Nephron progenitor cell (in vitro differentiated cells): ENCODE measurements at regions not wholly inside any gene's neighbourhood (a gene's known extent, or its start where the extent isn't known, plus 50 kb on each side); places are given as distances from the start of the nearest gene placed in this dataset.

Experiments used
- DNase-seq: peaks from one replicate; pipeline ENCODE4 v3.0.0; 2021
- H3K27ac Mint-ChIP-seq: 2 replicates; pipeline ENCODE4 v1.8.0; 2021; ENCODE audit warnings: mild to moderate bottlenecking, moderate library complexity, mixed read lengths
- H3K27me3 Mint-ChIP-seq: 2 replicates; pipeline ENCODE4 v1.8.0; 2021; ENCODE audit warnings: mild to moderate bottlenecking, low read depth, mixed read lengths; ENCODE audit not compliant: poor library complexity
- H3K36me3 Mint-ChIP-seq: 2 replicates; pipeline ENCODE4 v1.8.0; 2021; ENCODE audit warnings: low read depth, mixed read lengths
- H3K4me1 Mint-ChIP-seq: 2 replicates; pipeline ENCODE4 v1.8.0; 2021; ENCODE audit warnings: mixed read lengths
- H3K4me3 Mint-ChIP-seq: 2 replicates; pipeline ENCODE4 v1.8.0; 2021; ENCODE audit warnings: mild to moderate bottlenecking, moderate library complexity, mixed read lengths
- H3K9me3 Mint-ChIP-seq: 2 replicates; pipeline ENCODE4 v1.8.0; 2021; ENCODE audit warnings: mild to moderate bottlenecking, moderate library complexity, mixed read lengths
- TF ChIP-seq, protein P1 (sequence below): fragments of 200-600 bp; sonication (generic); IDR thresholded peaks from 2 replicates; pipeline ENCODE4 v1.5.0; 2021; ENCODE audit warnings: antibody characterized with exemption

DNA sequence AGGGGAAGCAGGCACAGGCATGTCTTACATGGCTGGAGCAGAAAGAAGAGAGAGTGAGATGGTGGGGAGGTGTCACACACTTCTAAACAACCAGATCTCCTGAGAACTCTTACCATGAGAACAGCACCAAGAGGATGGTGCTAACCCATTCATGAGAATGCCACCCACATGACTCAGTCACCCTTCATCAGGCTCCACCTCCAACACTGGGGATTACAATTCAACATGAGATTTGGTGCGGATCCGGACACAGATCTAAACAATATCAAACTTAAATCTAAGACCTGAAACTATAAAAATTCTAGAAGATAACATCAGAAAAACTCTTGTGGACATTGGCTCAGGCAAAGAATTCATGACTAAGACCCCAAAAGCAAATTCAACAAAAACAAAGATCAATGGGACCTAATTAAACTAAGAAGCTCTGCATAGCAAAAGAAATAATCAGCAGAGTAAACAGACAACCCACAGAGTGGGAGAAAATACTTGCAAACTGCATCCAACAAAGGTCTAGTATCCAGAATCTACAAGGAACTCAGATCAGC lies 65.4 kb downstream of the SPATA31C2 start:
- Mint-ChIP-seq H3K27me3 (peaks cover 12% of the 10 kb centered on the region), H3K9me3 (peaks cover 14% of the 10 kb centered on the region), H3K4me1 (peaks cover 31% of the 10 kb centered on the region), H3K27ac (no peak overlapping the region), H3K4me3 (no peak overlapping the region), H3K36me3 (peaks cover 5% of the 10 kb centered on the region)
- DNase-seq = no peak
- TF ChIP-seq, protein P1, sequence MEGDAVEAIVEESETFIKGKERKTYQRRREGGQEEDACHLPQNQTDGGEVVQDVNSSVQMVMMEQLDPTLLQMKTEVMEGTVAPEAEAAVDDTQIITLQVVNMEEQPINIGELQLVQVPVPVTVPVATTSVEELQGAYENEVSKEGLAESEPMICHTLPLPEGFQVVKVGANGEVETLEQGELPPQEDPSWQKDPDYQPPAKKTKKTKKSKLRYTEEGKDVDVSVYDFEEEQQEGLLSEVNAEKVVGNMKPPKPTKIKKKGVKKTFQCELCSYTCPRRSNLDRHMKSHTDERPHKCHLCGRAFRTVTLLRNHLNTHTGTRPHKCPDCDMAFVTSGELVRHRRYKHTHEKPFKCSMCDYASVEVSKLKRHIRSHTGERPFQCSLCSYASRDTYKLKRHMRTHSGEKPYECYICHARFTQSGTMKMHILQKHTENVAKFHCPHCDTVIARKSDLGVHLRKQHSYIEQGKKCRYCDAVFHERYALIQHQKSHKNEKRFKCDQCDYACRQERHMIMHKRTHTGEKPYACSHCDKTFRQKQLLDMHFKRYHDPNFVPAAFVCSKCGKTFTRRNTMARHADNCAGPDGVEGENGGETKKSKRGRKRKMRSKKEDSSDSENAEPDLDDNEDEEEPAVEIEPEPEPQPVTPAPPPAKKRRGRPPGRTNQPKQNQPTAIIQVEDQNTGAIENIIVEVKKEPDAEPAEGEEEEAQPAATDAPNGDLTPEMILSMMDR = no peak

DNA sequence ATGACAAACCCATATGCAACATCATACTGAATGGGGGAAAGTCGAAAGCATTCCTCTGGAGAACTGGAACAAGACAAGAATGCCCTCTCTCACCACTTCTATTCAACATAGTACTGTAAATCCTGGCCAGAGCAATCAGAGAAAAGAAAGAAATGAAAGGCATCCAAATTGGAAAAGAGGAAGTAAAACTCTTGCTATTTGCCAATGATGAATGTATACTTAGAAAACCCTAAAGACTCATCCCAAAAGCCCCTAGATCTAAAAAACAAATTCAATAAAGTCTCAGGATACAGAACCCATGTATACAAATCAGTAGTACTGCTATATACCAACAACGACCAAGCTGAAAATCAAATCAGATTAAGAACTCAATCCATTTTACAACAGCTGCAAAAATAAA lies 66.9 kb downstream of the SPATA31C2 start:
- peaks cover 5% of the 10 kb centered on the region for H3K36me3 Mint-ChIP-seq
- peaks cover 17% of the 10 kb centered on the region for H3K4me1 Mint-ChIP-seq
- peaks cover 14% of the 10 kb centered on the region for H3K9me3 Mint-ChIP-seq
- no peak for DNase-seq
- H3K27me3 Mint-ChIP-seq = peaks cover 15% of the 10 kb centered on the region
- no peak overlapping the region for H3K4me3 Mint-ChIP-seq
- no peak overlapping the region for H3K27ac Mint-ChIP-seq
- TF ChIP-seq, protein P1 = no peak

- Mint-ChIP-seq H3K36me3 (no peaks in the 10 kb centered on the region), H3K27ac (no peak overlapping the region), H3K4me1 (no peaks in the 10 kb centered on the region), H3K27me3 (peaks cover 9% of the 10 kb centered on the region), H3K9me3 (no peaks in the 10 kb centered on the region), H3K4me3 (no peak overlapping the region)
- TF ChIP-seq, protein P1 = no peak
- no peak for DNase-seq
Observed at GRCh38 chr9:88065619-88066018, 72.7 kb downstream of the SPATA31C2 start.

DNA sequence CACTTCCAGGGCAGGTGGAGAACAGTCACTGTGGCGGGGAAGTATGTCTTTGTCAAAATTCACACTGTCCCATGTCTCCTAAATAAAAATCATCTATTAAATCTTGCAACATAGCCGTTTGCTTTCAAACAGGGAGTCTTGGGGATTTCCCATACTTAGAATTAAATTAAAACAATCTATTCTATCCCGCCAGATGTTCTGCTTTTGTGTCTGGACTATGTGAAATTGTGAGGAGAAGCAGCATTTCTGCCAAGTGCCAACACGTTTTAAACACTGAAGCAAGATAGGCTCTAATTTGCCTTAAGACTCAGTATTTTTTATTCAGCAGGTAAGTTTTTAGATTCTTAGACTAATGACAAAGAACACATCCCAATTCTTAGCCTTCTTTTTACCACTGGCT lies 73.7 kb downstream of the SPATA31C2 start:
- Mint-ChIP-seq H3K9me3 (no peaks in the 10 kb centered on the region), H3K27me3 (peaks cover 6% of the 10 kb centered on the region), H3K4me3 (no peak overlapping the region), H3K36me3 (no peaks in the 10 kb centered on the region), H3K27ac (no peak overlapping the region), H3K4me1 (no peaks in the 10 kb centered on the region)
- TF ChIP-seq, protein P1 = no peak
- no peak for DNase-seq

DNA sequence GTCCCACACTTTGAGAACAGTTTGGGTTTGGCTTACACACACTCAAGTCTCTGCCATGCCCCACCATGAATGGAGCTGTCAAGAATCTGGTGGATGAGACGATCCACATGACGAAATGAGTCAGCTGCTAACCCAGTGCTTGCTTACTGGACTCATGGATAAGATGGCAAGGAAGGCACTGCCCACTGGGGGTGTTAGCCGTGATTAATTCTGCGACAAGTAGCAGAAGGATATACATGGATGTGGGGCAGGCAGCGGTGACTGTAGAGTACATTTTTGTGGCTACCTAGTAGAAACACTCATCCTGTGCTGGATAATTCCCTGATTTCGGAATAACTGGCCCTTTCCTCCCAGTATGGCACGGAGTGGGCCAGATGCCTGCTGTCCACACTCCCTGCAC lies 77.5 kb downstream of the SPATA31C2 start:
- no peak for DNase-seq
- TF ChIP-seq, protein P1 = no peak
- Mint-ChIP-seq H3K36me3 (no peaks in the 10 kb centered on the region), H3K4me3 (no peak overlapping the region), H3K27me3 (no peaks in the 10 kb centered on the region), H3K9me3 (peaks cover under 1% of the 10 kb centered on the region), H3K27ac (no peak overlapping the region), H3K4me1 (no peaks in the 10 kb centered on the region)

DNA sequence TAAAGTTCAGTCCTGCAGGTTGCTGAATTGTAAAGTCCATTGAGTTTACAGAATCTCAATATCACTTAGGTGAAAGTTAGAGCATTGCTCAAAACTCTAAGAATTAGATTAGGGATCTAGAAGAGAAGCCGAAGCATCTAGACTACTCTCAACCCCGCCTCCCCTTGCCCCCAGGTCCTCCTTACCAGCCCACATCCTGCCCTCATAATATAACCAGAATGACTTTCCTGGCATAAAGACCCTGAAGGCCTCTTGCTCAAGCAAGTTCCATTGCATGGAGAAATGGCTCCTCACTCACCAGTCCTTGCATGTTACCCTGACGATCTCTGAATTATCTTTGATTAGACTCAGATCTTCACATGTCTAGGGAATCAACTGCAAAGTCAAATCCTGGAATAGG lies 78.8 kb downstream of the SPATA31C2 start:
- Mint-ChIP-seq H3K27ac (no peak overlapping the region), H3K4me3 (no peak overlapping the region), H3K4me1 (no peaks in the 10 kb centered on the region), H3K9me3 (peaks cover 7% of the 10 kb centered on the region), H3K36me3 (no peaks in the 10 kb centered on the region), H3K27me3 (no peaks in the 10 kb centered on the region)
- no peak for DNase-seq
- TF ChIP-seq, protein P1 = no peak
